Spleen (tissue), 7 donors: ENCODE measurements at regions not wholly inside any gene's neighbourhood (a gene's known extent, or its start where the extent isn't known, plus 50 kb on each side); places are given as distances from the start of the nearest gene placed in this dataset.

Experiments
- POLR2A ChIP-seq, 3 donors: fragments of 450-650 bp; IDR thresholded peaks; one replicate each; pipeline ENCODE4 v1.5.1; 2017; ENCODE audit warnings: antibody characterized with exemption in 3 of 3, mild to moderate bottlenecking in 1 of 3
- POLR2AphosphoS5 ChIP-seq, 3 donors: sonication (generic); formaldehyde crosslinking; IDR thresholded peaks; one replicate each; pipeline ENCODE4 v1.5.1; 2017; ENCODE audit warnings: antibody characterized with exemption in 3 of 3
- TF ChIP-seq, protein P1 (sequence below), 11 experiments: fragments of 200-600 bp in 7 of 11; fragments of 450-650 bp in 4 of 11; sonication (generic) in 4 of 11; IDR thresholded peaks in 8 of 11; conservative IDR thresholded peaks in 3 of 11; 1 replicate in 7 of 11; 2 replicates in 4 of 11; pipeline versions ENCODE4 v1.4.0 to v1.8.0; 2016 to 2021; ENCODE audit warnings: antibody characterized with exemption in 11 of 11, inconsistent platforms in 4 of 11, mild to moderate bottlenecking in 1 of 11
- donor health status: DM: no; HTN: no; CAD: no; lungs with moderate emphysema.
- donor health status: DM: no; HTN: no; CAD: no.
- donor health status: DM: no; HTN: no; CAD: no.

DNA sequence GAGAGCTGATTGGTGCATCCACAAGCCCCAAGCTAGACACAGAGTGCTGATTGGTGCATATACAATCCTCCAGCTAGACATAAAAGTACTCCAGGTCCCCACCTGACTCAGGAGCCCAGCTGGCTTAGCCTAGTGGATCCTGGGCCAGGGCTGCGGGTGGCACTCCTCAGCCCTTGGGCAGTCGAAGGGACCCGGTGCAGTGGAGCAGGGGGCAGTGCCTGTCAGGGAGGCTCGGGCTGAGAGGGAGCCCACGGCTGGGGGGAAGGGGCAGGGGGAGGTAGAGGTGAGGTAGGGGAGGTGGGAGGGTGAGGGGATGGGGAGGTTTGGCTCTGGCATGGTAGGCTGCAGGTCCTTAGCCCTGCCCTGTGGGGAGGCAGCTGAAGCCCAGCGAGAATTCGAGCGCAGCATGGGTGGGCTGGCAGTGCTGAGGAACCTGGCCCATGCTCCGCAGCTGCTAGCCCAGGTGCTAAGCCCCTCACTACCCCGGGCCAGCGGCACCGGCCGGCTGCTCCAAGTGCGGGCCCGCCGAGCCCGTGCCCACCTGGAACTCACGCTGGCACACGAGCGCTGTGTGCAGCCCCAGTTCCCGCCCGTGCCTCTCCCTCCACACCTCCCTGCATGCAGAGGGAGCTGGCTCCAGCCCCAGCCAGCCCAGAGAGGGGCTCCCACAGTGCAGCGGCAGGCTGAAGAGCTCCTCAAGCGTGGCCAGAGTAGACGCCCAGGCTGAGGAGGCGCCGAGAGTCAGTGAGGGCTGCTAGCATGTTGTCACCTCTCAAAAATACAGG is 742.8 kb downstream of the FAM181B start:
- TF ChIP-seq, protein P1, sequence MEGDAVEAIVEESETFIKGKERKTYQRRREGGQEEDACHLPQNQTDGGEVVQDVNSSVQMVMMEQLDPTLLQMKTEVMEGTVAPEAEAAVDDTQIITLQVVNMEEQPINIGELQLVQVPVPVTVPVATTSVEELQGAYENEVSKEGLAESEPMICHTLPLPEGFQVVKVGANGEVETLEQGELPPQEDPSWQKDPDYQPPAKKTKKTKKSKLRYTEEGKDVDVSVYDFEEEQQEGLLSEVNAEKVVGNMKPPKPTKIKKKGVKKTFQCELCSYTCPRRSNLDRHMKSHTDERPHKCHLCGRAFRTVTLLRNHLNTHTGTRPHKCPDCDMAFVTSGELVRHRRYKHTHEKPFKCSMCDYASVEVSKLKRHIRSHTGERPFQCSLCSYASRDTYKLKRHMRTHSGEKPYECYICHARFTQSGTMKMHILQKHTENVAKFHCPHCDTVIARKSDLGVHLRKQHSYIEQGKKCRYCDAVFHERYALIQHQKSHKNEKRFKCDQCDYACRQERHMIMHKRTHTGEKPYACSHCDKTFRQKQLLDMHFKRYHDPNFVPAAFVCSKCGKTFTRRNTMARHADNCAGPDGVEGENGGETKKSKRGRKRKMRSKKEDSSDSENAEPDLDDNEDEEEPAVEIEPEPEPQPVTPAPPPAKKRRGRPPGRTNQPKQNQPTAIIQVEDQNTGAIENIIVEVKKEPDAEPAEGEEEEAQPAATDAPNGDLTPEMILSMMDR (IDR thresholded peaks at IDR 0.05 in 8 of 11, conservative IDR thresholded peaks at IDR 0.05 in 3 of 11): no peak
- TF ChIP-seq POLR2A (IDR thresholded peaks at IDR 0.05): no peak
- TF ChIP-seq POLR2AphosphoS5 (IDR thresholded peaks at IDR 0.05): no peak
